Trophoblast cell (in vitro differentiated cells and primary cell): ENCODE measurements at regions not wholly inside any gene's neighbourhood (a gene's known extent, or its start where the extent isn't known, plus 50 kb on each side); places are given as distances from the start of the nearest gene placed in this dataset.
A peak's percentile ranks its signal among the peaks of the same experiment; 100 is the strongest.

Source experiments
- DNase-seq, 2 donors: peaks; one replicate each; pipeline ENCODE4 v3.0.0-alpha.2; 2016
- H2AFZ ChIP-seq: 2 replicates; pipeline ENCODE4 v1.6.1; 2013; ENCODE audit warnings: low read length, moderate library complexity, mild to moderate bottlenecking; ENCODE audit not compliant: insufficient read depth, poor library complexity
- H2AK5ac ChIP-seq: 2 replicates; pipeline ENCODE4 v1.6.1; 2013; ENCODE audit warnings: mild to moderate bottlenecking, low read length
- H2BK120ac ChIP-seq: 2 replicates; pipeline ENCODE4 v1.6.1; 2013; ENCODE audit warnings: low read length, mild to moderate bottlenecking, moderate library complexity; ENCODE audit not compliant: insufficient read depth, poor library complexity
- H2BK12ac ChIP-seq: 2 replicates; pipeline ENCODE4 v1.6.1; 2013; ENCODE audit warnings: mild to moderate bottlenecking, low read length, moderate library complexity
- H2BK5ac ChIP-seq: 2 replicates; pipeline ENCODE4 v1.6.1; 2013; ENCODE audit warnings: low read length, low read depth, moderate library complexity, mild to moderate bottlenecking; ENCODE audit not compliant: poor library complexity
- H3K14ac ChIP-seq: 2 replicates; pipeline ENCODE4 v1.6.1; 2013; ENCODE audit warnings: mild to moderate bottlenecking, low read length
- H3K18ac ChIP-seq: 2 replicates; pipeline ENCODE4 v1.6.1; 2013; ENCODE audit warnings: mild to moderate bottlenecking, low read length
- H3K23ac ChIP-seq: 2 replicates; pipeline ENCODE4 v1.6.1; 2013; ENCODE audit warnings: low read length
- H3K27ac ChIP-seq: 2 replicates; pipeline ENCODE4 v1.5.1; 2013; ENCODE audit warnings: low read depth, mild to moderate bottlenecking, inconsistent platforms, low read length, moderate library complexity
- H3K27me3 ChIP-seq: 2 replicates; pipeline ENCODE4 v1.6.1; 2013; ENCODE audit warnings: inconsistent platforms, mild to moderate bottlenecking, low read length, moderate library complexity; ENCODE audit not compliant: insufficient read depth
- H3K36me3 ChIP-seq, 2 experiments: 1 replicate in 1 of 2; 2 replicates in 1 of 2; pipeline ENCODE4 v1.6.1; 2013; ENCODE audit warnings: low read length in 2 of 2, mild to moderate bottlenecking in 2 of 2, moderate library complexity in 1 of 2; ENCODE audit not compliant: insufficient read depth in 2 of 2, control insufficient read depth in 1 of 2
- H3K4ac ChIP-seq: 2 replicates; pipeline ENCODE4 v1.6.1; 2013; ENCODE audit warnings: low read depth, mild to moderate bottlenecking, low read length, moderate library complexity
- H3K4me1 ChIP-seq, 2 experiments: 1 replicate in 1 of 2; 2 replicates in 1 of 2; pipeline ENCODE4 v1.6.1; 2013; ENCODE audit warnings: low read length in 2 of 2, mild to moderate bottlenecking in 2 of 2, moderate library complexity in 1 of 2; ENCODE audit not compliant: insufficient read depth in 2 of 2, control insufficient read depth in 1 of 2
- H3K4me2 ChIP-seq: 2 replicates; pipeline ENCODE4 v1.6.1; 2013; ENCODE audit warnings: inconsistent platforms, mild to moderate bottlenecking, low read length, moderate library complexity
- H3K4me3 ChIP-seq: 2 replicates; pipeline ENCODE4 v1.5.1; 2013; ENCODE audit warnings: mild to moderate bottlenecking, low read depth, low read length, inconsistent platforms
- H3K79me1 ChIP-seq: one replicate; pipeline ENCODE4 v1.6.1; 2013; ENCODE audit warnings: low read length
- H3K79me2 ChIP-seq: 2 replicates; pipeline ENCODE4 v1.6.1; 2013; ENCODE audit warnings: low read length, mild to moderate bottlenecking; ENCODE audit not compliant: control insufficient read depth, insufficient read depth, poor library complexity
- H3K9ac ChIP-seq: 2 replicates; pipeline ENCODE4 v1.6.1; 2013; ENCODE audit warnings: mild to moderate bottlenecking, low read length
- H3K9me3 ChIP-seq: 2 replicates; pipeline ENCODE4 v1.6.1; 2013; ENCODE audit warnings: low read depth, mild to moderate bottlenecking, control low read depth, inconsistent platforms, low read length; ENCODE audit not compliant: insufficient read depth
- H4K12ac ChIP-seq: 2 replicates; pipeline ENCODE4 v1.6.1; 2013; ENCODE audit warnings: low read depth, mild to moderate bottlenecking, low read length, moderate library complexity
- H4K8ac ChIP-seq: 2 replicates; pipeline ENCODE4 v1.6.1; 2013; ENCODE audit warnings: low read depth, mild to moderate bottlenecking, low read length, moderate library complexity
- H4K91ac ChIP-seq: one replicate; pipeline ENCODE4 v1.6.1; 2013; ENCODE audit warnings: low read depth, mild to moderate bottlenecking, low read length, moderate library complexity
- WGBS: extraction: QIAGEN DNeasy Blood & Tissue Kit; methylation state at CpG from one replicate; pipeline ENCODE4 v1.1.7; 2013; ENCODE audit warnings: missing lambda C conversion rate; ENCODE audit not compliant: insufficient read length, insufficient coverage; ENCODE audit errors: extremely low coverage; 5-methylcytosine and 5-hydroxymethylcytosine counted together

DNA sequence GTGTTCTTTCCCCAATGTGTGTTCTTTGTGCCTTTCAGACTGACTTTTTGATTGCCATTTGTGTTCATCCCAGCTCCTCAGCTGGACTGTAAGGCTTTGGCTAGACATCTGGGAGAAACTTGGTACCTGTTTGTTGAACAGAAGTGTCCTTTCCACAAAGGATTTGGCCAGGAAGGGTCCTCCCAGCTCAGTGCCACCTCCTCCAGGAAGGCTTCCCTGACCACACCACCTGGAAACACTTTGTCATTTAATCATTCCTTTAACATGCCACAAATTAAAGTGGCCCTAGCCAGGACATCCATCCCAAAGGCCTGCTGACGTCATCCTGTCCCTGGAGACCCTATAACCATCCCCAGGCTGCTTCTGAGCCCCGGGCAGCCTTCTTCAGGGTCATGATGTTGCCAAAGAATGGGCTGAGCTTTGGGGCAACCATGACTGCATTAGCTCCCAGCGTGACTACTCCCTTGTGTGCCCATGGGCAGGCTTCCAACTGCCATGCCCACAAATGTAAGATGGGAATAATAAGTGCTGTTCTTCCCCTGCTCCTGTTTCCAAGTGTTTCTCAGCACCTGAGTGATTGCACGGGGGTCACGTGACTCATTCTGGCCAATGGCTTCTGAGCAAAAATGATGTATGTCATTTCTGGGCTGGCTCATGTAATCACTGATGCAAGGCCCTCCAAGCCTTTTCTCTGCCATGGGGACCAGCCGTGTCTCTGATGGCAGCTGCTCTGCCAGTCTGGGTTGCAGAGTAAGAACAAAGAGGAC is 112.5 kb upstream of the SMAD3 start:
- H3K4me2 ChIP-seq = no peak overlapping the region
- no peak overlapping the region for H2BK5ac ChIP-seq
- no peak overlapping the region for H4K91ac ChIP-seq
- H2AFZ ChIP-seq = no peak overlapping the region
- H3K4ac ChIP-seq = no peak overlapping the region
- H3K9me3 ChIP-seq = no peaks in the 10 kb centered on the region
- no CpG with 5 or more reads among the region's 6 CpGs for WGBS
- H4K8ac ChIP-seq = no peak overlapping the region
- H4K12ac ChIP-seq = no peak overlapping the region
- no peaks in the 10 kb centered on the region for H3K27me3 ChIP-seq
- H3K27ac ChIP-seq = no peak overlapping the region
- no peak overlapping the region for H3K14ac ChIP-seq
- H3K4me1 ChIP-seq = peaks cover 21 to 22% of the 10 kb centered on the region in 2 experiments
- no peak overlapping the region for H3K23ac ChIP-seq
- H3K9ac ChIP-seq = no peak overlapping the region
- H3K79me1 ChIP-seq = peaks cover 2% of the 10 kb centered on the region
- peak overlapping the region; percentile 17 for H2BK12ac ChIP-seq
- no peak overlapping the region for H2BK120ac ChIP-seq
- no peaks in the 10 kb centered on the region for H3K79me2 ChIP-seq
- H3K18ac ChIP-seq = no peak overlapping the region
- H2AK5ac ChIP-seq = no peak overlapping the region
- no peaks in the 10 kb centered on the region for H3K36me3 ChIP-seq
- no peak overlapping the region for H3K4me3 ChIP-seq
- DNase-seq = peak in 1 of 2 donors; percentile 72

DNA sequence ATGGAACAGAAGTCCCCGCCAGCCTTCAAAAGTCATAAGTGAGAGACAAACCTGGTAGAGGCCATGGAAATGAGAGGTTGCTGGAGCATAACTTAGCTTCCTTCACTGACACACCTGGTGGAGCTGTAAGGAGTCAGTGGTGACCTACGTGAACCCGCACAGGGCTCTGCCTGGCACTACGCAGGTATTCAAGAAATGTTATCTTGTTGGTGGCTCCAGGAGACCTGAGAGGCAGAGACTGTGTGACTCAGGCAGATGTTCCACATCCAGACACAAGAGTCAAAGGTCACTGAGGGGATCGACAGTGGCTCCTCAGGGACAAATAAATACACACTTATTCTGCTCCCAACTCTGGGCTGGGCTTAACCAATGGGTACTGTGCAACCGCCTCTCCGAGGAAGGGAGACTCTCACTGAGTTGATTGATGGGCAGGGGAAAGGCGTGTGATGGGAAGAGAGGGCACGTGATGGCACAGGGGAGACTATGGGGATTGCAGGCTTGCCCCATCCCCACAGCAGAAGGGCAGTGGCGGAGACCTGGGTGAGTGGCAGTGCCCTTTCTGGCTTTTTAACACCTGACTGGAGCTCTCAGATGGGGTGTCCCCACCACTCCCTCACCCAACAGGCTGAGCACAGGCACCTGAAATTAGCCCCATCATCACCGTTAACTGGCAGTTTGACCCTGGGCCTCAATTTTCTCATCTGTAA is 111.7 kb upstream of the SMAD3 start:
- Histone ChIP-seq H2BK5ac (no peak overlapping the region), H3K4me3 (no peak overlapping the region), H4K12ac (peak overlapping the region; percentile 12), H3K79me1 (peaks cover 2% of the 10 kb centered on the region), H3K4me1 (peaks cover 21 to 22% of the 10 kb centered on the region in 2 experiments), H3K27ac (no peak overlapping the region), H3K36me3 (no peaks in the 10 kb centered on the region), H3K14ac (peak overlapping the region; percentile 49), H2AFZ (no peak overlapping the region), H3K4me2 (no peak overlapping the region), H3K4ac (no peak overlapping the region), H2BK12ac (peak overlapping the region; percentile 17), H4K8ac (no peak overlapping the region), H2AK5ac (peak overlapping the region; percentile 24), H3K9me3 (no peaks in the 10 kb centered on the region), H3K9ac (no peak overlapping the region), H3K18ac (no peak overlapping the region), H2BK120ac (no peak overlapping the region), H3K27me3 (no peaks in the 10 kb centered on the region), H3K23ac (no peak overlapping the region), H4K91ac (peak overlapping the region; percentile 45), H3K79me2 (no peaks in the 10 kb centered on the region)
- WGBS = no CpG with 5 or more reads among the region's 11 CpGs
- DNase-seq = peak; percentile 95

DNA sequence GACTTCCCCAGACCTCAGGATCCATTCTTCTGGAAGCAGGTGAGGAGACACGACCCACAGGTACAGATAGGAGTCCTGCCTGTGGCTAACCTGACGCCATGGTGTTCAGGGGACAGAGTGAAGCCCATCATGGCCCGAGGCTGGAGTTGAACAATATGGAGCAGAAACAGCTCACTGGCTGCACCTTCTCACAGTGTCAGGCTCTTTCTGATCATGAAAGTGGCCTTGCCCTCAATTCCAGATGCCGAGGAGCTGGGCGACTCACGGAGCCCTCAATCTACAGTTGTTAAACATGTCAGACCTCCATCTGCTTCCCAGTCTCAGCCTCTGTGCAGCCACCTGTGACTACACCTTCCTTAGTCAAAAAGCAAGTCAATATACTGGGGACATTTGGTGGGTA is 110.8 kb upstream of the SMAD3 start:
- WGBS = no CpG with 5 or more reads among the region's 6 CpGs
- no peak overlapping the region for H3K4ac ChIP-seq
- H3K14ac ChIP-seq = peak overlapping the region; percentile 42
- H3K27ac ChIP-seq = no peak overlapping the region
- H4K12ac ChIP-seq = no peak overlapping the region
- H3K27me3 ChIP-seq = no peaks in the 10 kb centered on the region
- peaks cover 21 to 22% of the 10 kb centered on the region in 2 experiments for H3K4me1 ChIP-seq
- H2BK12ac ChIP-seq = no peak overlapping the region
- no peak overlapping the region for H3K18ac ChIP-seq
- H4K8ac ChIP-seq = no peak overlapping the region
- H4K91ac ChIP-seq = no peak overlapping the region
- H3K79me2 ChIP-seq = no peaks in the 10 kb centered on the region
- H2AK5ac ChIP-seq = no peak overlapping the region
- no peak overlapping the region for H2BK5ac ChIP-seq
- H3K4me3 ChIP-seq = no peak overlapping the region
- no peaks in the 10 kb centered on the region for H3K9me3 ChIP-seq
- H2BK120ac ChIP-seq = peak overlapping the region; percentile 18
- H3K79me1 ChIP-seq = peaks cover 2% of the 10 kb centered on the region
- H3K36me3 ChIP-seq = no peaks in the 10 kb centered on the region
- DNase-seq = no peak
- no peak overlapping the region for H2AFZ ChIP-seq
- no peak overlapping the region for H3K23ac ChIP-seq
- no peak overlapping the region for H3K4me2 ChIP-seq
- H3K9ac ChIP-seq = no peak overlapping the region

DNA sequence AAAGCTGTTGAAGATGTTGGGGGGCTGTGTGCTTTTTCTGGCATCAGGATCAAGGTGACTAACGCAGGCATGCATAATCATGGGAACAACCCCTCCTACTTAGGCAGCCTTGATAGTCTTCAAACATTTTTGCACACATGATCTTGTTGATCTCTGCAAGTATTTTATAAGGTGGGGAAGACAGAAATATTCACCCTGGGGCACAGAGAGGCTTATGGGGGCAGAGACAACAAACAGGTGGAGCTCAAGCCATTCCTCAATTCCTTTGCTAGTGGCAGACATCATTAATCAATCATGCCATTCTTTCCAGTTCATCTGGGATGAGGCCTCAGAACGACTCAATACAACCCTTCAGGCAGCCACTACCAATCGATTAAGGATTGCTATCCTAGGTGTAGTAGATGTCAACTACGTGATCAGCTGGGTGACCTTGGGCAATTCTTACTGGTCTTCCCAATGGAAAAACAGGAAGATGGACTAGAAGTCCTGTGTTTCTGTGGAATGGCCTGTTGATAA is 110.3 kb upstream of the SMAD3 start:
- H2BK5ac ChIP-seq = no peak overlapping the region
- H2AFZ ChIP-seq = no peak overlapping the region
- no CpG with 5 or more reads among the region's 4 CpGs for whole genome bisulfite sequencing
- no peak overlapping the region for H2BK120ac ChIP-seq
- H3K79me1 ChIP-seq = peaks cover 2% of the 10 kb centered on the region
- no peak overlapping the region for H3K18ac ChIP-seq
- H3K4me2 ChIP-seq = no peak overlapping the region
- H3K79me2 ChIP-seq = no peaks in the 10 kb centered on the region
- no peak overlapping the region for H4K8ac ChIP-seq
- no peak overlapping the region for H2BK12ac ChIP-seq
- peaks cover 21 to 22% of the 10 kb centered on the region in 2 experiments for H3K4me1 ChIP-seq
- H3K14ac ChIP-seq = no peak overlapping the region
- no peak overlapping the region for H4K91ac ChIP-seq
- H3K4ac ChIP-seq = no peak overlapping the region
- no peak overlapping the region for H4K12ac ChIP-seq
- no peaks in the 10 kb centered on the region for H3K9me3 ChIP-seq
- H3K36me3 ChIP-seq = no peaks in the 10 kb centered on the region
- DNase-seq = peak in 1 of 2 donors; percentile 42
- no peak overlapping the region for H3K4me3 ChIP-seq
- no peak overlapping the region for H3K23ac ChIP-seq
- H3K27me3 ChIP-seq = no peaks in the 10 kb centered on the region
- no peak overlapping the region for H3K27ac ChIP-seq
- H3K9ac ChIP-seq = no peak overlapping the region
- no peak overlapping the region for H2AK5ac ChIP-seq
